ENCODE measurements at regions not wholly inside any gene's neighbourhood (a gene's known extent, or its start where the extent isn't known, plus 50 kb on each side); places are given as distances from the start of the nearest gene placed in this dataset.

DNA sequence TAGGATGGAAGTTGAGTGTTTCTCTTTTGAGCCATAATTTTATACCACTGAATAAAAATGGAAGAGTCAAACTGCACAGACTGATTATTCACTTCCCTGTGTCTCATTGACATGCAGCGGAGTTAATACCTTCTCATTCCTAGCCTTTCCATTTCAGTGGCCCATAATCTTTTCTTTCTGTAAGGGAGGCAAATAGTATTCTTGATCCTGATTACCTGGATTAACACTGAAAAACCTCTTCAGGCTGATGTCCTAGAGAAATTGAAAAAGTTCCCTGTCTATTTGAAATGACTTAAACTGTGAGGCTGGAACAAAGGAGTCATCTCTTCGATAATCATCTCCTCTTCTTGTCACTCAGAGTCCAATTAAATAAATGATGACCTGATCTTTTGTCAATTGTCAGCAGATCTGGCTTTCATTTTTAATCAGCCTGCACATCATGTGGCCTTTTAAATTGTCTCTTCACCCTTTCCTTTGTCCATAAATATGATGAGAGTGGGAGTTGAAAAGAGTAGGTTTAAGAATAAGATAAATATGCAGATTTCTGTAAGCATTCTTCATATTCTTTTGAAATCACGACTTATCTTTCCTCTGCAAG is 713.0 kb downstream of the EPM2A start:
- H3K4me1 ChIP-seq (ENCODE audit: control insufficient read depth in 4 of 4, insufficient read depth in 4 of 4, low read length in 3 of 4): peaks cover 4 to 39% (median 20%) of the 10 kb centered on the region in 4 donors
- no peak overlapping the region for H3K27ac ChIP-seq (ENCODE audit: low read depth in 1 of 2, low read length in 2 of 2)
- H3K27me3 ChIP-seq (ENCODE audit: control insufficient read depth in 4 of 4, insufficient read depth in 4 of 4, low read length in 3 of 4): no peaks in the 10 kb centered on the region
- H3K9me3 ChIP-seq (ENCODE audit: control insufficient read depth in 4 of 4, low read length in 3 of 4): no peaks in the 10 kb centered on the region
- 79% methylated on average over 3 of the region's 3 CpGs for WGBS
- H3K36me3 ChIP-seq (ENCODE audit: control insufficient read depth in 4 of 4, insufficient read depth in 3 of 4, low read depth in 1 of 4, low read length in 3 of 4): no peaks in the 10 kb centered on the region
- H3K4me3 ChIP-seq (ENCODE audit: low read depth in 1 of 3, low read length in 3 of 3): no peak overlapping the region
- TF ChIP-seq, protein P1, sequence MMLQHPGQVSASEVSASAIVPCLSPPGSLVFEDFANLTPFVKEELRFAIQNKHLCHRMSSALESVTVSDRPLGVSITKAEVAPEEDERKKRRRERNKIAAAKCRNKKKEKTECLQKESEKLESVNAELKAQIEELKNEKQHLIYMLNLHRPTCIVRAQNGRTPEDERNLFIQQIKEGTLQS (IDR thresholded peaks at IDR 0.05): no peak
- TF ChIP-seq YY1 (IDR thresholded peaks at IDR 0.05): no peak
- TF ChIP-seq, protein P2, sequence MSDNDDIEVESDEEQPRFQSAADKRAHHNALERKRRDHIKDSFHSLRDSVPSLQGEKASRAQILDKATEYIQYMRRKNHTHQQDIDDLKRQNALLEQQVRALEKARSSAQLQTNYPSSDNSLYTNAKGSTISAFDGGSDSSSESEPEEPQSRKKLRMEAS (IDR thresholded peaks at IDR 0.05): no peak
- TF ChIP-seq, protein P3, sequence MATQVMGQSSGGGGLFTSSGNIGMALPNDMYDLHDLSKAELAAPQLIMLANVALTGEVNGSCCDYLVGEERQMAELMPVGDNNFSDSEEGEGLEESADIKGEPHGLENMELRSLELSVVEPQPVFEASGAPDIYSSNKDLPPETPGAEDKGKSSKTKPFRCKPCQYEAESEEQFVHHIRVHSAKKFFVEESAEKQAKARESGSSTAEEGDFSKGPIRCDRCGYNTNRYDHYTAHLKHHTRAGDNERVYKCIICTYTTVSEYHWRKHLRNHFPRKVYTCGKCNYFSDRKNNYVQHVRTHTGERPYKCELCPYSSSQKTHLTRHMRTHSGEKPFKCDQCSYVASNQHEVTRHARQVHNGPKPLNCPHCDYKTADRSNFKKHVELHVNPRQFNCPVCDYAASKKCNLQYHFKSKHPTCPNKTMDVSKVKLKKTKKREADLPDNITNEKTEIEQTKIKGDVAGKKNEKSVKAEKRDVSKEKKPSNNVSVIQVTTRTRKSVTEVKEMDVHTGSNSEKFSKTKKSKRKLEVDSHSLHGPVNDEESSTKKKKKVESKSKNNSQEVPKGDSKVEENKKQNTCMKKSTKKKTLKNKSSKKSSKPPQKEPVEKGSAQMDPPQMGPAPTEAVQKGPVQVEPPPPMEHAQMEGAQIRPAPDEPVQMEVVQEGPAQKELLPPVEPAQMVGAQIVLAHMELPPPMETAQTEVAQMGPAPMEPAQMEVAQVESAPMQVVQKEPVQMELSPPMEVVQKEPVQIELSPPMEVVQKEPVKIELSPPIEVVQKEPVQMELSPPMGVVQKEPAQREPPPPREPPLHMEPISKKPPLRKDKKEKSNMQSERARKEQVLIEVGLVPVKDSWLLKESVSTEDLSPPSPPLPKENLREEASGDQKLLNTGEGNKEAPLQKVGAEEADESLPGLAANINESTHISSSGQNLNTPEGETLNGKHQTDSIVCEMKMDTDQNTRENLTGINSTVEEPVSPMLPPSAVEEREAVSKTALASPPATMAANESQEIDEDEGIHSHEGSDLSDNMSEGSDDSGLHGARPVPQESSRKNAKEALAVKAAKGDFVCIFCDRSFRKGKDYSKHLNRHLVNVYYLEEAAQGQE (IDR thresholded peaks at IDR 0.05): no peak
- TF ChIP-seq EGR1 (IDR thresholded peaks at IDR 0.05; ENCODE audit: low read depth in 2 of 2): no peak
- TF ChIP-seq RXRA (IDR thresholded peaks at IDR 0.05): no peak
- no peak for TF ChIP-seq NR2F2 (IDR thresholded peaks at IDR 0.05)
- TF ChIP-seq FOXA2 (IDR thresholded peaks at IDR 0.05): no peak
- no peak for TF ChIP-seq HNF4A (conservative IDR thresholded peaks at IDR 0.05)
- no peak for TF ChIP-seq FOXA1 (IDR thresholded peaks at IDR 0.05)
- TF ChIP-seq JUND (IDR thresholded peaks at IDR 0.05): no peak
- TF ChIP-seq, protein P4, sequence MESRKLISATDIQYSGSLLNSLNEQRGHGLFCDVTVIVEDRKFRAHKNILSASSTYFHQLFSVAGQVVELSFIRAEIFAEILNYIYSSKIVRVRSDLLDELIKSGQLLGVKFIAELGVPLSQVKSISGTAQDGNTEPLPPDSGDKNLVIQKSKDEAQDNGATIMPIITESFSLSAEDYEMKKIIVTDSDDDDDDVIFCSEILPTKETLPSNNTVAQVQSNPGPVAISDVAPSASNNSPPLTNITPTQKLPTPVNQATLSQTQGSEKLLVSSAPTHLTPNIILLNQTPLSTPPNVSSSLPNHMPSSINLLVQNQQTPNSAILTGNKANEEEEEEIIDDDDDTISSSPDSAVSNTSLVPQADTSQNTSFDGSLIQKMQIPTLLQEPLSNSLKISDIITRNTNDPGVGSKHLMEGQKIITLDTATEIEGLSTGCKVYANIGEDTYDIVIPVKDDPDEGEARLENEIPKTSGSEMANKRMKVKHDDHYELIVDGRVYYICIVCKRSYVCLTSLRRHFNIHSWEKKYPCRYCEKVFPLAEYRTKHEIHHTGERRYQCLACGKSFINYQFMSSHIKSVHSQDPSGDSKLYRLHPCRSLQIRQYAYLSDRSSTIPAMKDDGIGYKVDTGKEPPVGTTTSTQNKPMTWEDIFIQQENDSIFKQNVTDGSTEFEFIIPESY (IDR thresholded peaks at IDR 0.05): no peak
- TF ChIP-seq HNF4G (IDR thresholded peaks at IDR 0.05): no peak
- TF ChIP-seq TAF1 (conservative IDR thresholded peaks at IDR 0.05): no peak
- no peak overlapping the region for H3K9ac ChIP-seq (ENCODE audit: low read depth in 1 of 2, low read length in 2 of 2)
- no peak for DNase-seq (ENCODE audit: low spot score)

DNA sequence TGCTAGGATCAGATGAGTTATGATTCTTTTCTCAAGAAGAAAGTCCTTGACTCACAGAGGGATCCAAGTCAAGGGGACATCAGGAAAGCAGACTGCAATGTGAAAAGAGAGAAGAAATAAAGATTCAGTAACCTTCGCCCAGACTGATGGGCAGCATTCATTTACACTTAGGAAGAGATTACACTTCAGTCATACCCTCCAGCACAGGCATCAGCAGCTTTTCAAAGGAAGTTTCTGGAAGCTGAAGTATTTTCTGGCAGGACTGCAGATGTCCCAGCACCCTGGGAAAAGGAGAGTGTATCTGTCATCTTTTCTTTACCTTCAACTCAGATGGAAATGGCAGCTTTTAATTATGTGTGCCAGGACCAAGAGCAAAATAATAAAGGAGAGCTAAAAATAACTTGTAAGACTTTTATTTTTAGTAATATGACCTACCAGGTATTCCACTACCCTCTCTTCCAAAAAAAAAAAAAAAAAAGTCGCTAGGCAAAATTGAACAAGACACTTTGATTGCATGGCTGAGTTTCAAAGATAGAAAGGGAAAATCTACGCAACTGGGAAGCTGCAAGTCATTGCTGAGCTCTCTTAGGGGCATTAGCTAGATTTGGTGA is 712.1 kb downstream of the EPM2A start:
- no peaks in the 10 kb centered on the region for H3K9me3 ChIP-seq (ENCODE audit: control insufficient read depth in 4 of 4, low read length in 3 of 4)
- H3K4me3 ChIP-seq (ENCODE audit: low read depth in 1 of 3, low read length in 3 of 3): no peak overlapping the region

More for the DNA sequence above, 712.1 kb downstream of the EPM2A start:
- H3K4me1 ChIP-seq (ENCODE audit: control insufficient read depth in 4 of 4, insufficient read depth in 4 of 4, low read length in 3 of 4): peaks cover 4 to 41% (median 20%) of the 10 kb centered on the region in 4 donors
- no peaks in the 10 kb centered on the region for H3K36me3 ChIP-seq (ENCODE audit: control insufficient read depth in 4 of 4, insufficient read depth in 3 of 4, low read depth in 1 of 4, low read length in 3 of 4)
- H3K27me3 ChIP-seq (ENCODE audit: control insufficient read depth in 4 of 4, insufficient read depth in 4 of 4, low read length in 3 of 4): no peaks in the 10 kb centered on the region
- H3K27ac ChIP-seq (ENCODE audit: low read depth in 1 of 2, low read length in 2 of 2): no peak overlapping the region
- no peak for TF ChIP-seq FOXA2 (IDR thresholded peaks at IDR 0.05)
- TF ChIP-seq, protein P1 (IDR thresholded peaks at IDR 0.05): no peak
- TF ChIP-seq GABPA (IDR thresholded peaks at IDR 0.05 in 1 of 2, conservative IDR thresholded peaks at IDR 0.05 in 1 of 2): no peak
- no peak for TF ChIP-seq SP1 (IDR thresholded peaks at IDR 0.05)
- no peak for TF ChIP-seq RXRA (IDR thresholded peaks at IDR 0.05)
- 93% methylated on average over 3 of the region's 3 CpGs for WGBS
- no peak overlapping the region for H3K9ac ChIP-seq (ENCODE audit: low read depth in 1 of 2, low read length in 2 of 2)
- no peak for DNase-seq (ENCODE audit: low spot score)

All from liver (tissue), 7 donors.